Mesothelial cell of epicardium (in vitro differentiated cells): ENCODE measurements at regions not wholly inside any gene's neighbourhood (a gene's known extent, or its start where the extent isn't known, plus 50 kb on each side); places are given as distances from the start of the nearest gene placed in this dataset.

Experiments
- DNase-seq, 2 experiments: peaks; one replicate each; pipeline ENCODE4 v3.0.0; 2021; ENCODE audit warnings: low spot score in 2 of 2; ENCODE audit not compliant: unreplicated experiment in 2 of 2
- H3K27ac Mint-ChIP-seq: 2 replicates; pipeline ENCODE4 v1.8.0; 2021; ENCODE audit warnings: mixed read lengths
- H3K27me3 Mint-ChIP-seq: 2 replicates; pipeline ENCODE4 v1.8.0; 2021; ENCODE audit warnings: low read depth, mixed read lengths
- H3K36me3 Mint-ChIP-seq: 2 replicates; pipeline ENCODE4 v1.8.0; 2021; ENCODE audit warnings: mixed read lengths
- H3K4me1 Mint-ChIP-seq: 2 replicates; pipeline ENCODE4 v1.8.0; 2021; ENCODE audit warnings: mixed read lengths
- H3K4me3 Mint-ChIP-seq: 2 replicates; pipeline ENCODE4 v1.8.0; 2021; ENCODE audit warnings: mild to moderate bottlenecking, moderate library complexity, mixed read lengths
- H3K9me3 Mint-ChIP-seq: 2 replicates; pipeline ENCODE4 v1.8.0; 2021; ENCODE audit warnings: mixed read lengths
- CTCF ChIP-seq: fragments of 200-600 bp; sonication (generic); IDR thresholded peaks from one replicate; pipeline ENCODE4 v1.5.0; 2021; ENCODE audit warnings: antibody characterized with exemption; ENCODE audit not compliant: unreplicated experiment

- DNase-seq, result no peak
- Mint-ChIP-seq H3K4me3 (no peak overlapping the region), H3K36me3 (no peaks in the 10 kb centered on the region), H3K27ac (no peak overlapping the region), H3K27me3 (peaks cover 35% of the 10 kb centered on the region), H3K4me1 (no peaks in the 10 kb centered on the region), H3K9me3 (no peaks in the 10 kb centered on the region)
- TF ChIP-seq CTCF, result no peak
Observed at GRCh38 chr22:49140911-49141665, 686.6 kb downstream of the BRD1 start.

GRCh38 chr22:49139492-49140151 is 688.1 kb downstream of the BRD1 start:
- Mint-ChIP-seq H3K4me1 (no peaks in the 10 kb centered on the region), H3K36me3 (no peaks in the 10 kb centered on the region), H3K27me3 (peaks cover 32% of the 10 kb centered on the region), H3K9me3 (no peaks in the 10 kb centered on the region), H3K4me3 (no peak overlapping the region), H3K27ac (no peak overlapping the region)
- no peak for DNase-seq
- no peak for TF ChIP-seq CTCF

- H3K27ac Mint-ChIP-seq, result no peak overlapping the region
- H3K9me3 Mint-ChIP-seq, result no peaks in the 10 kb centered on the region
- H3K27me3 Mint-ChIP-seq, result peaks cover 28% of the 10 kb centered on the region
- no peaks in the 10 kb centered on the region for H3K36me3 Mint-ChIP-seq
- H3K4me3 Mint-ChIP-seq, result no peak overlapping the region
- no peaks in the 10 kb centered on the region for H3K4me1 Mint-ChIP-seq
- no peak for DNase-seq
- TF ChIP-seq CTCF, result no peak
Observed at GRCh38 chr22:49138250-49138790, 689.4 kb downstream of the BRD1 start.

GRCh38 chr22:49137206-49137840 is 690.4 kb downstream of the BRD1 start:
- no peak for DNase-seq
- no peaks in the 10 kb centered on the region for H3K36me3 Mint-ChIP-seq

GRCh38 chr22:49136816-49137180 is 690.9 kb downstream of the BRD1 start:
- no peak overlapping the region for H3K4me3 Mint-ChIP-seq
- H3K4me1 Mint-ChIP-seq, result no peaks in the 10 kb centered on the region
- DNase-seq, result no peak
- H3K27me3 Mint-ChIP-seq, result peaks cover 27% of the 10 kb centered on the region
- no peaks in the 10 kb centered on the region for H3K9me3 Mint-ChIP-seq
- no peaks in the 10 kb centered on the region for H3K36me3 Mint-ChIP-seq
- H3K27ac Mint-ChIP-seq, result no peak overlapping the region
- TF ChIP-seq CTCF, result no peak

More at GRCh38 chr22:49137206-49137840, 690.4 kb downstream of the BRD1 start:
- Mint-ChIP-seq H3K27me3 (peaks cover 28% of the 10 kb centered on the region), H3K9me3 (no peaks in the 10 kb centered on the region), H3K4me1 (no peaks in the 10 kb centered on the region), H3K4me3 (no peak overlapping the region), H3K27ac (no peak overlapping the region)
- TF ChIP-seq CTCF, result no peak
